NCI-H345 treated with DMSO at 0.1 percent for 48 hours (cell line): ENCODE measurements at regions not wholly inside any gene's neighbourhood (a gene's known extent, or its start where the extent isn't known, plus 50 kb on each side); places are given as distances from the start of the nearest gene placed in this dataset.

Experiments
- DNase-seq: peaks from one replicate; lab custom pipeline; 2025; ENCODE audit not compliant: unreplicated experiment; lab: John Stamatoyannopoulos, UW

GRCh38 chr2:239883326-239884050 is 141.7 kb downstream of the NDUFA10 start:
- DNase-seq, result no peak

GRCh38 chr2:239882781-239883180 is 142.4 kb downstream of the NDUFA10 start:
- DNase-seq, result no peak

GRCh38 chr2:239882331-239882732 is 142.8 kb downstream of the NDUFA10 start:
- DNase-seq, result peak; percentile 17

- no peak for DNase-seq
Measured at GRCh38 chr2:239881561-239882320, 143.4 kb downstream of the NDUFA10 start.

- DNase-seq, result no peak
Measured at GRCh38 chr2:239881031-239881471, 144.1 kb downstream of the NDUFA10 start.

GRCh38 chr2:239880396-239880795 is 144.7 kb downstream of the NDUFA10 start:
- DNase-seq, result no peak

GRCh38 chr2:239879423-239880084 is 145.6 kb downstream of the NDUFA10 start:
- no peak for DNase-seq

- DNase-seq, result no peak
Measured at GRCh38 chr2:239878686-239879085, 146.5 kb downstream of the NDUFA10 start.

GRCh38 chr2:239876948-239877289 is 148.2 kb downstream of the NDUFA10 start:
- no peak for DNase-seq

GRCh38 chr2:239876271-239876947 is 148.7 kb downstream of the NDUFA10 start:
- DNase-seq, result no peak

- DNase-seq, result no peak
Measured at GRCh38 chr2:239874636-239875356, 150.3 kb downstream of the NDUFA10 start.

- no peak for DNase-seq
Measured at GRCh38 chr2:239873656-239874635, 151.2 kb downstream of the NDUFA10 start.

- DNase-seq, result no peak
Measured at GRCh38 chr2:239871481-239872435, 153.4 kb downstream of the NDUFA10 start.

GRCh38 chr2:239870863-239871262 is 154.3 kb downstream of the NDUFA10 start:
- DNase-seq, result no peak

- no peak for DNase-seq
Measured at GRCh38 chr2:239870276-239870675, 154.9 kb downstream of the NDUFA10 start.

- no peak for DNase-seq
Measured at GRCh38 chr2:239869272-239870155, 155.6 kb downstream of the NDUFA10 start.

GRCh38 chr2:239868556-239869181 is 156.5 kb downstream of the NDUFA10 start:
- no peak for DNase-seq
